Suppressor macrophage treated with lipopolysaccharide for 1 hour (primary cell): ENCODE measurements at regions not wholly inside any gene's neighbourhood (a gene's known extent, or its start where the extent isn't known, plus 50 kb on each side); places are given as distances from the start of the nearest gene placed in this dataset.

ENCODE experiments used
- DNase-seq, 3 donors: peaks; one replicate each; pipeline ENCODE4 v3.0.0-alpha.2; 2020 to 2022

- no peak for DNase-seq
Measured at GRCh38 chr15:93469994-93470393, 381.0 kb upstream of the RGMA start.

- no peak for DNase-seq
Measured at GRCh38 chr15:93467337-93467736, 378.3 kb upstream of the RGMA start.

GRCh38 chr15:93466380-93466779, 377.4 kb upstream of the RGMA start:
- no peak for DNase-seq

GRCh38 chr15:93462690-93463089, 373.7 kb upstream of the RGMA start:
- DNase-seq, result no peak

GRCh38 chr15:93460717-93461116, 371.7 kb upstream of the RGMA start:
- peak in 1 of 3 donors; percentile 1 for DNase-seq

- no peak for DNase-seq
Measured at GRCh38 chr15:93459396-93459795, 370.4 kb upstream of the RGMA start.

- no peak for DNase-seq
Measured at GRCh38 chr15:93458597-93458996, 369.6 kb upstream of the RGMA start.

- no peak for DNase-seq
Measured at GRCh38 chr15:93454788-93455187, 365.8 kb upstream of the RGMA start.

GRCh38 chr15:93452537-93453211, 363.7 kb upstream of the RGMA start:
- DNase-seq, result no peak

- peak in 2 of 3 donors; percentile 11 to 21 for DNase-seq
Measured at GRCh38 chr15:93451822-93452221, 362.8 kb upstream of the RGMA start.

GRCh38 chr15:93451265-93451664, 362.3 kb upstream of the RGMA start:
- no peak for DNase-seq

- DNase-seq, result no peak
Measured at GRCh38 chr15:93449798-93450197, 360.8 kb upstream of the RGMA start.

GRCh38 chr15:93438310-93438709, 349.3 kb upstream of the RGMA start:
- no peak for DNase-seq

- DNase-seq, result no peak
Measured at GRCh38 chr15:93432474-93432873, 343.5 kb upstream of the RGMA start.

- DNase-seq, result no peak
Measured at GRCh38 chr15:93428807-93429351, 339.9 kb upstream of the RGMA start.

GRCh38 chr15:93428150-93428549, 339.1 kb upstream of the RGMA start:
- DNase-seq, result peak; percentile 14 to 20 (median 20)

- DNase-seq, result no peak
Measured at GRCh38 chr15:93424131-93424530, 335.1 kb upstream of the RGMA start.

- no peak for DNase-seq
Measured at GRCh38 chr15:93422476-93422875, 333.5 kb upstream of the RGMA start.

GRCh38 chr15:93420477-93420876, 331.5 kb upstream of the RGMA start:
- DNase-seq, result no peak

GRCh38 chr15:93420050-93420452, 331.0 kb upstream of the RGMA start:
- no peak for DNase-seq

- DNase-seq, result no peak
Measured at GRCh38 chr15:93418566-93418965, 329.6 kb upstream of the RGMA start.

GRCh38 chr15:93417631-93418030, 328.6 kb upstream of the RGMA start:
- no peak for DNase-seq

GRCh38 chr15:93417156-93417555, 328.1 kb upstream of the RGMA start:
- no peak for DNase-seq

GRCh38 chr15:93415576-93415975, 326.6 kb upstream of the RGMA start:
- DNase-seq, result no peak
